H9 (cell line): ENCODE measurements at regions not wholly inside any gene's neighbourhood (a gene's known extent, or its start where the extent isn't known, plus 50 kb on each side); places are given as distances from the start of the nearest gene placed in this dataset.

Source experiments
- DNase-seq: peaks from one replicate; pipeline ENCODE4 v3.0.0-alpha.2; 2017
- H2AFZ ChIP-seq: one replicate; pipeline ENCODE4 v1.6.1; 2013; ENCODE audit warnings: mild to moderate bottlenecking, low read length, control low read depth, moderate library complexity
- H2AK5ac ChIP-seq: 2 replicates; pipeline ENCODE4 v1.6.1; 2013; ENCODE audit warnings: low read length, control low read depth, mixed read lengths; ENCODE audit not compliant: insufficient read length
- H2BK120ac ChIP-seq: one replicate; pipeline ENCODE4 v1.6.1; 2013; ENCODE audit warnings: low read depth, mild to moderate bottlenecking, low read length, control low read depth, inconsistent platforms; ENCODE audit not compliant: poor library complexity, severe bottlenecking
- H2BK12ac ChIP-seq: 2 replicates; pipeline ENCODE4 v1.6.1; 2013; ENCODE audit warnings: low read length, control low read depth, mixed read lengths, low read depth; ENCODE audit not compliant: insufficient read length
- H2BK15ac ChIP-seq: 2 replicates; pipeline ENCODE4 v1.6.1; 2013; ENCODE audit warnings: low read depth, low read length, control low read depth
- H2BK20ac ChIP-seq: one replicate; pipeline ENCODE4 v1.6.1; 2013; ENCODE audit warnings: low read depth, mild to moderate bottlenecking, low read length, control low read depth, inconsistent platforms; ENCODE audit not compliant: poor library complexity, severe bottlenecking
- H2BK5ac ChIP-seq: 2 replicates; pipeline ENCODE4 v1.6.1; 2013; ENCODE audit warnings: low read length, control low read depth, mixed read lengths; ENCODE audit not compliant: insufficient read length
- H3K14ac ChIP-seq: 2 replicates; pipeline ENCODE4 v1.6.1; 2013; ENCODE audit warnings: low read length, control low read depth; ENCODE audit not compliant: insufficient read depth
- H3K18ac ChIP-seq: 2 replicates; pipeline ENCODE4 v1.6.1; 2013; ENCODE audit warnings: low read depth, mild to moderate bottlenecking, mixed read lengths, low read length, control low read depth; ENCODE audit not compliant: insufficient read length
- H3K23ac ChIP-seq: 2 replicates; pipeline ENCODE4 v1.6.1; 2013; ENCODE audit warnings: low read length, control low read depth, mixed read lengths, low read depth; ENCODE audit not compliant: insufficient read length
- H3K23me2 ChIP-seq: 2 replicates; pipeline ENCODE4 v1.6.1; 2013; ENCODE audit warnings: low read depth, mild to moderate bottlenecking, mixed read lengths, low read length, control low read depth; ENCODE audit not compliant: insufficient read length, poor library complexity, severe bottlenecking
- H3K27ac ChIP-seq: 2 replicates; pipeline ENCODE4 v1.5.1; 2013; ENCODE audit warnings: low read length, control low read depth, mixed read lengths, low read depth; ENCODE audit not compliant: insufficient read length
- H3K27me3 ChIP-seq: 2 replicates; pipeline ENCODE4 v1.6.1; 2013; ENCODE audit warnings: low read length, control low read depth, inconsistent platforms; ENCODE audit not compliant: insufficient read depth
- H3K4ac ChIP-seq: 2 replicates; pipeline ENCODE4 v1.6.1; 2013; ENCODE audit warnings: low read depth, mild to moderate bottlenecking, control low read depth, inconsistent platforms, low read length, moderate library complexity
- H3K4me1 ChIP-seq: 2 replicates; pipeline ENCODE4 v1.6.1; 2013; ENCODE audit warnings: low read length, control low read depth, inconsistent platforms; ENCODE audit not compliant: insufficient read depth
- H3K4me2 ChIP-seq: 2 replicates; pipeline ENCODE4 v1.6.1; 2013; ENCODE audit warnings: low read length, control low read depth, mixed read lengths; ENCODE audit not compliant: insufficient read length, insufficient read depth
- H3K56ac ChIP-seq: 2 replicates; pipeline ENCODE4 v1.6.1; 2013; ENCODE audit warnings: low read depth, mild to moderate bottlenecking, mixed read lengths, low read length, control low read depth; ENCODE audit not compliant: insufficient read length
- H3K79me1 ChIP-seq: 2 replicates; pipeline ENCODE4 v1.6.1; 2013; ENCODE audit warnings: low read depth, mild to moderate bottlenecking, moderate library complexity, low read length, control low read depth, inconsistent platforms; ENCODE audit not compliant: insufficient read depth, poor library complexity, severe bottlenecking
- H3K79me2 ChIP-seq: 2 replicates; pipeline ENCODE4 v1.6.1; 2013; ENCODE audit warnings: low read length, control low read depth, inconsistent platforms; ENCODE audit not compliant: insufficient read depth
- H3K9ac ChIP-seq: 2 replicates; pipeline ENCODE4 v1.6.1; 2013; ENCODE audit warnings: low read length, control low read depth, mixed read lengths; ENCODE audit not compliant: insufficient read length; ENCODE audit errors: extremely low read depth
- H3K9me3 ChIP-seq: one replicate; pipeline ENCODE4 v1.6.1; 2013; ENCODE audit warnings: low read depth, low read length, inconsistent platforms; ENCODE audit not compliant: control insufficient read depth
- H3T11ph ChIP-seq: one replicate; pipeline ENCODE4 v1.6.1; 2013; ENCODE audit warnings: mild to moderate bottlenecking, low read length, control low read depth, inconsistent platforms
- H4K20me1 ChIP-seq: one replicate; pipeline ENCODE4 v1.6.1; 2013; ENCODE audit not compliant: control insufficient read depth, insufficient read length, insufficient read depth
- H4K5ac ChIP-seq: 2 replicates; pipeline ENCODE4 v1.6.1; 2013; ENCODE audit warnings: low read depth, mild to moderate bottlenecking, mixed read lengths, low read length, control low read depth; ENCODE audit not compliant: insufficient read length
- H4K8ac ChIP-seq: replicated peaks from 2 replicates; pipeline ENCODE4 v1.6.1; 2013; ENCODE audit warnings: low read length, control low read depth, mixed read lengths, low read depth; ENCODE audit not compliant: insufficient read length
- H4K91ac ChIP-seq: 2 replicates; pipeline ENCODE4 v1.6.1; 2013; ENCODE audit warnings: low read depth, mild to moderate bottlenecking, moderate library complexity, mixed read lengths, low read length, control low read depth; ENCODE audit not compliant: insufficient read length
- H3K27ac Mint-ChIP-seq, 3 experiments: 2 replicates in 2 of 3; 3 replicates in 1 of 3; pipeline ENCODE4 v1.8.0; 2020 to 2021; ENCODE audit warnings: mixed read lengths in 3 of 3, mild to moderate bottlenecking in 1 of 3, moderate library complexity in 1 of 3
- H3K27me3 Mint-ChIP-seq: 2 replicates; pipeline ENCODE4 v1.8.0; 2021; ENCODE audit warnings: low read depth, mild to moderate bottlenecking, moderate library complexity, mixed read lengths
- H3K36me3 Mint-ChIP-seq, 3 experiments: 2 replicates in 2 of 3; 3 replicates in 1 of 3; pipeline ENCODE4 v1.8.0; 2020 to 2021; ENCODE audit warnings: low read depth in 3 of 3, mixed read lengths in 3 of 3; ENCODE audit not compliant: insufficient read depth in 1 of 3
- H3K4me1 Mint-ChIP-seq, 2 experiments: 2 replicates each; pipeline ENCODE4 v1.8.0; 2020; ENCODE audit warnings: mixed read lengths in 2 of 2
- H3K4me3 Mint-ChIP-seq, 2 experiments: 2 replicates in 1 of 2; 3 replicates in 1 of 2; pipeline ENCODE4 v1.8.0; 2020 to 2021; ENCODE audit warnings: mild to moderate bottlenecking in 2 of 2, mixed read lengths in 2 of 2, moderate library complexity in 1 of 2
- H3K9me3 Mint-ChIP-seq, 2 experiments: 2 replicates in 1 of 2; 3 replicates in 1 of 2; pipeline ENCODE4 v1.8.0; 2020; ENCODE audit warnings: mild to moderate bottlenecking in 2 of 2, mixed read lengths in 2 of 2, moderate library complexity in 1 of 2
- WGBS: extraction: QIAGEN DNeasy Blood & Tissue Kit; methylation state at CpG from one replicate; pipeline ENCODE4 v1.1.7; 2013; ENCODE audit warnings: missing lambda C conversion rate, low lambda C conversion rate, mixed read lengths; ENCODE audit not compliant: insufficient read length; ENCODE audit errors: extremely low coverage; 5-methylcytosine and 5-hydroxymethylcytosine counted together
- TF ChIP-seq, protein P1 (sequence below): fragments of 200-600 bp; sonication (generic); conservative IDR thresholded peaks from 3 replicates; pipeline ENCODE4 v1.8.0; 2021; ENCODE audit warnings: antibody characterized with exemption, mild to moderate bottlenecking

GRCh38 chr4:184528713-184529112 is 54.4 kb upstream of the IRF2 start:
- no peak overlapping the region for H3K4ac ChIP-seq
- WGBS: no CpG with 5 or more reads among the region's 3 CpGs
- H3K23ac ChIP-seq: no peak overlapping the region
- H4K5ac ChIP-seq: no peak overlapping the region
- TF ChIP-seq, protein P1, sequence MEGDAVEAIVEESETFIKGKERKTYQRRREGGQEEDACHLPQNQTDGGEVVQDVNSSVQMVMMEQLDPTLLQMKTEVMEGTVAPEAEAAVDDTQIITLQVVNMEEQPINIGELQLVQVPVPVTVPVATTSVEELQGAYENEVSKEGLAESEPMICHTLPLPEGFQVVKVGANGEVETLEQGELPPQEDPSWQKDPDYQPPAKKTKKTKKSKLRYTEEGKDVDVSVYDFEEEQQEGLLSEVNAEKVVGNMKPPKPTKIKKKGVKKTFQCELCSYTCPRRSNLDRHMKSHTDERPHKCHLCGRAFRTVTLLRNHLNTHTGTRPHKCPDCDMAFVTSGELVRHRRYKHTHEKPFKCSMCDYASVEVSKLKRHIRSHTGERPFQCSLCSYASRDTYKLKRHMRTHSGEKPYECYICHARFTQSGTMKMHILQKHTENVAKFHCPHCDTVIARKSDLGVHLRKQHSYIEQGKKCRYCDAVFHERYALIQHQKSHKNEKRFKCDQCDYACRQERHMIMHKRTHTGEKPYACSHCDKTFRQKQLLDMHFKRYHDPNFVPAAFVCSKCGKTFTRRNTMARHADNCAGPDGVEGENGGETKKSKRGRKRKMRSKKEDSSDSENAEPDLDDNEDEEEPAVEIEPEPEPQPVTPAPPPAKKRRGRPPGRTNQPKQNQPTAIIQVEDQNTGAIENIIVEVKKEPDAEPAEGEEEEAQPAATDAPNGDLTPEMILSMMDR: no peak
- H2AK5ac ChIP-seq: no peak overlapping the region
- Mint-ChIP-seq H3K27me3 (no peaks in the 10 kb centered on the region), H3K36me3 (peaks cover 0 to 24% (median 16%) of the 10 kb centered on the region in 3 experiments; a peak in 5 of 7 replicates), H3K4me3 (no peak overlapping the region), H3K4me1 (peaks cover 3 to 11% of the 10 kb centered on the region in 2 experiments; a peak in 3 of 4 replicates), H3K27ac (no peak overlapping the region), H3K9me3 (peaks cover 8 to 22% of the 10 kb centered on the region in 2 experiments; a peak in 4 of 5 replicates)
- no peak overlapping the region for H3K27ac ChIP-seq
- no peak overlapping the region for H3K9ac ChIP-seq
- no peaks in the 10 kb centered on the region for H3K79me2 ChIP-seq
- no peak overlapping the region for H2AFZ ChIP-seq
- H3K27me3 ChIP-seq: no peaks in the 10 kb centered on the region
- no peak for DNase-seq
- H3K56ac ChIP-seq: no peak overlapping the region
- H4K8ac ChIP-seq: no peak overlapping the region
- no peak overlapping the region for H4K91ac ChIP-seq
- H3K9me3 ChIP-seq: no peaks in the 10 kb centered on the region
- H3T11ph ChIP-seq: no peak overlapping the region
- no peaks in the 10 kb centered on the region for H3K23me2 ChIP-seq
- H2BK12ac ChIP-seq: no peak overlapping the region
- no peak overlapping the region for H2BK5ac ChIP-seq
- H3K4me1 ChIP-seq: no peaks in the 10 kb centered on the region; the same call in 1 of the 2 replicates
- H3K14ac ChIP-seq: no peak overlapping the region
- H4K20me1 ChIP-seq: no peaks in the 10 kb centered on the region
- H2BK15ac ChIP-seq: no peak overlapping the region
- no peak overlapping the region for H3K18ac ChIP-seq
- H3K4me2 ChIP-seq: no peak overlapping the region
- H2BK20ac ChIP-seq: no peak overlapping the region
- no peak overlapping the region for H2BK120ac ChIP-seq
- no peaks in the 10 kb centered on the region for H3K79me1 ChIP-seq
